ENCODE measurements at regions not wholly inside any gene's neighbourhood (a gene's known extent, or its start where the extent isn't known, plus 50 kb on each side); places are given as distances from the start of the nearest gene placed in this dataset.

GRCh38 chr16:61332461-61332860, 703.8 kb downstream of the CDH8 start:
- TF ChIP-seq GATA1 (IDR thresholded peaks at IDR 0.05; ENCODE audit: low read depth, low read length) (no peak), POLR2A (IDR thresholded peaks at IDR 0.05; ENCODE audit: low read length) (no peak)
- DNase-seq: no peak

- TF ChIP-seq POLR2A (IDR thresholded peaks at IDR 0.05; ENCODE audit: low read length) (no peak), GATA1 (IDR thresholded peaks at IDR 0.05; ENCODE audit: low read depth, low read length) (no peak)
- no peak for DNase-seq
Measured at GRCh38 chr16:61324044-61324443, 712.2 kb downstream of the CDH8 start.

GRCh38 chr16:61323456-61323855, 712.8 kb downstream of the CDH8 start:
- no peak for TF ChIP-seq POLR2A (IDR thresholded peaks at IDR 0.05; ENCODE audit: low read length)
- no peak for TF ChIP-seq GATA1 (IDR thresholded peaks at IDR 0.05; ENCODE audit: low read depth, low read length)
- DNase-seq: no peak

GRCh38 chr16:61320791-61321190, 715.4 kb downstream of the CDH8 start:
- no peak for DNase-seq
- TF ChIP-seq GATA1 (IDR thresholded peaks at IDR 0.05; ENCODE audit: low read depth, low read length) (no peak), POLR2A (IDR thresholded peaks at IDR 0.05; ENCODE audit: low read length) (no peak)

DNA sequence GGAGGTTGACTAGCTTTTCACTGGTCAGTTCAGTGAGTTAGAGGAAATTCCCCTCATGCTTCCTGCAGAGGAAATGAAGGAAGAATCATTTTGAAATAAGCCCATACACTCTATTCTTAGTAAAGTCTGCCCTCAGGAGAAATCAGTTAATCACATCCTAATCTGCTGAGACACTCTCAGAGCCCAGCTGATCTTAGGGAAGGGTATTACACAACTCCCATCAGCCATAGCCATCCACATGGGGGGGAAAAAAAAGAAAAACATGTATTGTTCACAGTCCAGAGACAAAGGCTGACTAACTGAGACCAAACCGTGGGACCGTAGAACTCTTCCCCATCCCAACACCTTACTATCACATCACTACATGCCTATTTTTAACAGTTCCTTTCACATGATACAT, 722.3 kb downstream of the CDH8 start:
- TF ChIP-seq GATA1 (IDR thresholded peaks at IDR 0.05; ENCODE audit: low read depth, low read length): no peak
- TF ChIP-seq POLR2A (IDR thresholded peaks at IDR 0.05; ENCODE audit: low read length): no peak
- no peak for DNase-seq

DNA sequence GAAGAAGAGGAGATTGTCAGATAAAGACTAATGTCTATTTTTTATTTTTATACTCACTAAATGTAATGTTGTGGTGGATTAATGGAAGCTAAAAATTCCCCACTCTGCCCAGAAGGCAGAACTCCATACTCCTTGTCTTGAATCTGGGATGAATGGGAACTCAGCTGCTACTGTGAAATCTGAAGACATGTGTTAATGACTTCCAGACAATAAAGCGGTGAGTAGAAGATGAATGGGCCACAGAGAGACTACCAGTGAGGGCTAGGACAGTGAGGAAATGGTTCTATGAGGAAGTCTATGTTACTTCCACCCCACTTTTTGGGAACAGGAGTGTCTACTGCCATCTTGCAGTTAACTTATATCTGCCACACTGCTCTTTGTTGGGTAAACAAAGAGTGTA, 726.9 kb downstream of the CDH8 start:
- DNase-seq: no peak
- TF ChIP-seq POLR2A (IDR thresholded peaks at IDR 0.05; ENCODE audit: low read length) (no peak), GATA1 (IDR thresholded peaks at IDR 0.05; ENCODE audit: low read depth, low read length) (no peak)

DNA sequence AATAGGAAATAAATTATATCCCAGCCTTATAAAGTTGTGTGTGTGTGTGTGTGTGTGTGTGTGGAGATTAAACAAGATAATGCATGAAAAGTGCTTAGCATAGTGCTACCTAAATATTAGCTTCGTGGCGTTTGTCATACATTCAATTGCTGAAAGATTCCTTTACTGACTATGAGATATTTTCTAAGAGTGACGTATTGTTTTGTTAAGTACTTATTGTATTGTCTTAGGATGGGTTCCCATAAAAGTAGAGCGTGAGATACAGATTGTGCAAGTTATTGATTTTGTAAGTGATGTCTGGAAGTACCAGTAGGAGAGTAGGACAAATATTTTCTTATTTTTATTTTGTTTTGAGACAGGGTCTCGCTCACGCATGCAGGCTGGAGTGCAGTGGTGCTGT, 730.0 kb downstream of the CDH8 start:
- TF ChIP-seq GATA1 (IDR thresholded peaks at IDR 0.05; ENCODE audit: low read depth, low read length) (no peak), POLR2A (IDR thresholded peaks at IDR 0.05; ENCODE audit: low read length) (no peak)
- no peak for DNase-seq

DNA sequence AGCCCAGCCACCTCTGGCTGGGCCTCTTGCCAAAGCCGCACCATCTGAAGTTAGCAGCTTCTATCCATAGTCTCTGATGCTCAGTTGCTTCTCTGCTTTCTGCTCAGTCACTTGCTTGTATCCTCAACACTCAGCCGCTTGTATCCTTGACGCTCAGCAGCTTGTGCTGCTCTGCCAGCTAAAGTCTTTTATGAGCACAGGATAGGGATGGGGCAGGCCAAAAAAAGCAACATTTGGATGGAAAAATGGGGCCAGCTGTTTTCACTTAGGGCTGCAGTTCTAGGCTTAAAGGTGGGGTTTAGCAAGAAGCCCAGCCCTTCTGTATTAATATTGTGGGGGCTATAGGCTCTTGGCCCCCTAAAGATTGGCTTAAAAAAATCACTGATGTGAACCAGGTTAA, 739.4 kb downstream of the CDH8 start:
- DNase-seq: no peak

GRCh38 chr16:61296305-61296704, 739.9 kb downstream of the CDH8 start:
- TF ChIP-seq GATA1 (IDR thresholded peaks at IDR 0.05; ENCODE audit: low read depth, low read length) (no peak), POLR2A (IDR thresholded peaks at IDR 0.05; ENCODE audit: low read length) (no peak)
- no peak for DNase-seq

More for the DNA sequence above, 739.4 kb downstream of the CDH8 start:
- no peak for TF ChIP-seq GATA1 (IDR thresholded peaks at IDR 0.05; ENCODE audit: low read depth, low read length)
- no peak for TF ChIP-seq POLR2A (IDR thresholded peaks at IDR 0.05; ENCODE audit: low read length)

- DNase-seq: no peak
- TF ChIP-seq GATA1 (IDR thresholded peaks at IDR 0.05; ENCODE audit: low read depth, low read length): no peak
- TF ChIP-seq POLR2A (IDR thresholded peaks at IDR 0.05; ENCODE audit: low read length): no peak
Measured at GRCh38 chr16:61295311-61295710, 740.9 kb downstream of the CDH8 start.

DNA sequence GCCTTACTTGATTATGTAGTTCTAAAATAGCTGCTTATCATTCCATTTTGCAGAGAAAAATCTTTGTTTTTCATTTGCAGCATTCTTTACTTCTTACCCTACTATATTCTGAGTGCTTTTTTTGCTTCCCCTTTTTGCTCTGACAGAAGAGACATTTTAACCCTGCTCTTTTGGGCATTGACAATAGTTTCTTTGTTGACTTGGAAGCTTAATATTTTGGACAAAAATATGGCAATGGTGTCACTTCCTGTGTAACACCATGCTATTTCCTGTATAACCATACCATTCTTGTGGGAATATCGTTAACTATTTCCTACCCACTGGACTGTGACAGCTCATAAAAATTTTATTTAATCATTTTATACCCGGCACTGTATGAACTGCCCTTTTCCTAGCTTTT, 747.1 kb downstream of the CDH8 start:
- TF ChIP-seq POLR2A (IDR thresholded peaks at IDR 0.05; ENCODE audit: low read length) (no peak), GATA1 (IDR thresholded peaks at IDR 0.05; ENCODE audit: low read depth, low read length) (no peak)
- no peak for DNase-seq

- DNase-seq: no peak
- no peak for TF ChIP-seq GATA1 (IDR thresholded peaks at IDR 0.05; ENCODE audit: low read depth, low read length)
- no peak for TF ChIP-seq POLR2A (IDR thresholded peaks at IDR 0.05; ENCODE audit: low read length)
Measured at GRCh38 chr16:61277849-61278248, 758.4 kb downstream of the CDH8 start.

- DNase-seq: no peak
- TF ChIP-seq GATA1 (IDR thresholded peaks at IDR 0.05; ENCODE audit: low read depth, low read length) (no peak), POLR2A (IDR thresholded peaks at IDR 0.05; ENCODE audit: low read length) (no peak)
Measured at GRCh38 chr16:61274211-61274610, 762.0 kb downstream of the CDH8 start.

DNA sequence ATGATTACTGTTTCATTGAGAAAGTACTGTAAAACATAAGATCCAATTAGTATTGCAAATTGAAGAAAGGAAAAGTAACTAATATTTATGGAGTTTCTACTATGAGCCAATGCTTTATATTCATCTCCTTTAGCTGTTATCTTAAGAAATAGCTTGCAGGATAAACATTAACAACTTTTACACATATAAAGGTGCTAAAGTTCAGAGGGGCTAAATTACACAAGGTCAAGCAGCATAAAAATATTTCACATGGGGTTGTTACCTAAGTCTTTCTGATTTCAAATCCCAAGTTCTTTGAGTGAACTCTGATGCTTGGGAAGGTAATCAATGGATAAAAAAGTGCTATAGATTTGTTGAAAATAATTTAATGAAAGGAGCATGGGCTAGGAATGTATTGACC, 765.5 kb downstream of the CDH8 start:
- TF ChIP-seq POLR2A (IDR thresholded peaks at IDR 0.05; ENCODE audit: low read length) (no peak), GATA1 (IDR thresholded peaks at IDR 0.05; ENCODE audit: low read depth, low read length) (no peak)
- no peak for DNase-seq

DNA sequence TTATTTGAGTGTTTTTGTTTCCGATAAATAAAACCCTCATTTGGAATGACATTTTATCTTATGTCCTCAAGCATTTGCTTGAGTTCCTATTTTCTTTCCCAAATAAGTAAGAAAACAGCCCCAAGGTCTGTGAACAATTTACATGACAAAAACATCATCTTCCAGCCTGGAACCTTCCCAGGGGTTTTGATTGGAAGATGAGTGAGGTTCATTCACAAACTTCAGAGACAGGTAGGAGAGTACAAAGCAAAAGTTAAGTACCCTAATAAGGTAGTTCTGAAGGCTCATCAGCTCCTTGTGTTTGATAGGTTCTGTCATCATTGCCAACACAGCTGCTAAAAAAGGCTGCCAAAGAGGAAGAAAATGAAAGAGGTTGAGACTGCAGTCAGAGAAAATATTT, 772.8 kb downstream of the CDH8 start:
- TF ChIP-seq POLR2A (IDR thresholded peaks at IDR 0.05; ENCODE audit: low read length) (no peak), GATA1 (IDR thresholded peaks at IDR 0.05; ENCODE audit: low read depth, low read length) (no peak)

DNA sequence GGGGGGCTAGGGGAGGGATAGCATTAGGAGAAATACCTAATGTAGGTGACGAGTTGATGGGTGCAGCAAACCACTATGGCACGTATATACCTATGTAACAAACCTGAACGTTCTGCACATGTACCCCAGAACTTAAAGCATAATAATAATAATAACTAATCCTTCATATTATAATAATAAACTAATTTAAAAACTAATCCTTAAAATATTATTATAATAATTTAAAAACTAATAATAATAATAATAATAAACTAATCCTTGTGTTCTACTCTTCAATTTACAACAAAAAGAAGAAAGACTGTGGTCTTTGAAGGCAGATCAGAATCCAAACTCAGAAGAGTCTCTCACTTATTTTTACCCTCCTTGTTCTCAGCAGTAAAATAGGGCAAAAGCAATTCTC, 774.9 kb downstream of the CDH8 start:
- TF ChIP-seq POLR2A (IDR thresholded peaks at IDR 0.05; ENCODE audit: low read length) (no peak), GATA1 (IDR thresholded peaks at IDR 0.05; ENCODE audit: low read depth, low read length) (no peak)
- DNase-seq: no peak

More for the DNA sequence above, 772.8 kb downstream of the CDH8 start:
- no peak for DNase-seq
